K562 (cell line): ENCODE measurements at regions not wholly inside any gene's neighbourhood (a gene's known extent, or its start where the extent isn't known, plus 50 kb on each side); places are given as distances from the start of the nearest gene placed in this dataset.

Source experiments
- ATAC-seq: fragments of 200-7000 bp; cut with Tn5 transposase; 3 replicates; pipeline ENCODE4 v1.9.1; 2020; ENCODE audit warnings: moderate library complexity
- BruUV-seq: library from RNA; stranded (reverse); fragments of 400-500 nt; replicated peaks from 2 replicates; lab custom pipeline; 2021; lab: Mats Ljungman, UMichigan
- CTCF ChIA-PET: fragments of 300-600 bp; formaldehyde crosslinking; extraction: SDS; loops from one replicate; lab custom pipeline; 2021; ENCODE audit warnings: low intra/inter-chr PET ratio; lab: Yijun Ruan, JAX
- POLR2A ChIA-PET: fragments of 300-600, 350-650 bp; sonication (Branson Sonifier 250); formaldehyde crosslinking; extraction: SDS; loops from one replicate; lab custom pipeline; 2021; ENCODE audit warnings: antibody characterized with exemption, inconsistent platforms; lab: Yijun Ruan, JAX
- DNase-seq, 4 experiments: peaks; one replicate each; pipeline versions ENCODE4 v3.0.0 to v3.0.0-alpha.2; 2011 to 2018; ENCODE audit warnings: low spot score in 3 of 4, mixed read lengths in 3 of 4; ENCODE audit errors: extremely low read depth in 1 of 4
- FAIRE-seq: peaks from 2 replicates; lab custom pipeline; 2011; peaks lifted over from hg19 to GRCh38; lab: Jason Lieb, UNC
- H2AFZ ChIP-seq: 2 replicates; pipeline ENCODE4 v1.6.0; 2011; ENCODE audit warnings: low read depth, low read length, control low read depth, inconsistent platforms
- H3K27ac ChIP-seq: fragments of 200-600 bp; 3 replicates; pipeline ENCODE4 v1.8.0; 2011; ENCODE audit warnings: low read depth, mild to moderate bottlenecking, control low read depth, inconsistent platforms, low read length, moderate library complexity, mixed read lengths; ENCODE audit errors: extremely low read depth
- H3K27me3 ChIP-seq, 2 experiments: fragments of 300-600 bp in 1 of 2; 2 replicates in 1 of 2; 3 replicates in 1 of 2; pipeline versions ENCODE4 v1.6.0 to v1.8.0; 2011; ENCODE audit warnings: inconsistent platforms in 2 of 2, low read length in 2 of 2, mild to moderate bottlenecking in 1 of 2, mixed read lengths in 1 of 2, moderate library complexity in 1 of 2; ENCODE audit not compliant: control insufficient read depth in 2 of 2, insufficient read depth in 2 of 2
- H3K36me3 ChIP-seq: fragments of 300-600 bp; 3 replicates; pipeline ENCODE4 v1.8.0; 2011; ENCODE audit warnings: mild to moderate bottlenecking, low read length, inconsistent platforms; ENCODE audit not compliant: control insufficient read depth, insufficient read depth
- H3K4me1 ChIP-seq, 2 experiments: fragments of 200-600 bp in 1 of 2; replicated peaks in 1 of 2; 2 replicates in 1 of 2; 3 replicates in 1 of 2; pipeline versions ENCODE4 v1.5.1 to v1.8.0; 2011; ENCODE audit warnings: inconsistent platforms in 2 of 2, low read length in 2 of 2, mild to moderate bottlenecking in 1 of 2, mixed read lengths in 1 of 2, moderate library complexity in 1 of 2; ENCODE audit not compliant: control insufficient read depth in 2 of 2, insufficient read depth in 2 of 2
- H3K4me2 ChIP-seq: 2 replicates; pipeline ENCODE4 v1.6.1; 2011; ENCODE audit warnings: low read length, control low read depth, inconsistent platforms, mixed read lengths; ENCODE audit not compliant: insufficient read depth
- H3K4me3 ChIP-seq: fragments of 200-600 bp; sonication (generic), shearing (Covaris generic); 2 replicates; pipeline ENCODE4 v1.5.1; 2016; ENCODE audit warnings: control low read depth, inconsistent platforms
- H3K79me2 ChIP-seq: fragments of 200-600 bp; 3 replicates; pipeline ENCODE4 v1.8.0; 2011; ENCODE audit warnings: low read length, inconsistent platforms; ENCODE audit not compliant: control insufficient read depth, insufficient read depth
- H3K9ac ChIP-seq, 2 experiments: 2 replicates each; pipeline versions ENCODE4 v1.6.0 to v1.6.1; 2011; ENCODE audit warnings: low read depth in 2 of 2, low read length in 2 of 2, control low read depth in 1 of 2, inconsistent platforms in 1 of 2, mild to moderate bottlenecking in 1 of 2, mixed read lengths in 1 of 2; ENCODE audit not compliant: insufficient read depth in 1 of 2
- H3K9me1 ChIP-seq: one replicate; pipeline ENCODE4 v1.6.0; 2011; ENCODE audit warnings: inconsistent platforms, mild to moderate bottlenecking, low read length, moderate library complexity; ENCODE audit not compliant: control insufficient read depth, insufficient read depth
- H3K9me3 ChIP-seq: replicated peaks from 2 replicates; pipeline ENCODE4 v1.5.1; 2011; ENCODE audit warnings: low read depth, low read length, inconsistent platforms; ENCODE audit not compliant: control insufficient read depth, insufficient read depth
- H4K20me1 ChIP-seq: replicated peaks from 2 replicates; pipeline ENCODE4 v1.6.1; 2011; ENCODE audit warnings: low read length, inconsistent platforms, mixed read lengths; ENCODE audit not compliant: control insufficient read depth, insufficient read depth
- CBX3 ChIP-seq, 2 experiments: IDR thresholded peaks; 1 replicate in 1 of 2; 2 replicates in 1 of 2; pipeline ENCODE4 v1.6.1; 2012; ENCODE audit warnings: inconsistent platforms in 2 of 2, low read length in 2 of 2, borderline replicate concordance in 1 of 2, control low read depth in 1 of 2
- HDGF ChIP-seq: fragments of 450-650 bp; IDR thresholded peaks from 2 replicates; pipeline ENCODE4 v1.6.1; 2016
- ILK ChIP-seq: fragments of 450-650 bp; IDR thresholded peaks from 2 replicates; pipeline ENCODE4 v1.6.1; 2016; ENCODE audit warnings: missing genetic modification characterization, low read depth, mild to moderate bottlenecking, missing compliant biosample characterization, moderate library complexity, borderline replicate concordance
- LARP7 ChIP-seq: fragments of 450-650 bp; IDR thresholded peaks from 2 replicates; pipeline ENCODE4 v1.6.1; 2016
- NCOA4 ChIP-seq: fragments of 450-650 bp; IDR thresholded peaks from 2 replicates; pipeline ENCODE4 v1.6.1; 2018; ENCODE audit warnings: mild to moderate bottlenecking; ENCODE audit not compliant: partially characterized antibody
- PREB ChIP-seq: sonication (generic); formaldehyde crosslinking; IDR thresholded peaks from 2 replicates; pipeline ENCODE4 v1.8.1; 2023; ENCODE audit warnings: mild to moderate bottlenecking, missing genetic modification reagents
- TCFL5 ChIP-seq: fragments of 250-450 bp; sonication (Bioruptor Pico); conservative IDR thresholded peaks from 2 replicates; pipeline ENCODE4 v1.6.1; 2021; ENCODE audit warnings: mild to moderate bottlenecking, moderate library complexity, matching md5 sums
- ZNF354B ChIP-seq: fragments of 250-450 bp; sonication (Bioruptor Pico); IDR thresholded peaks from 2 replicates; pipeline ENCODE4 v1.4.0; 2020
- WGBS: fragments of 100-300 bp; shearing (Covaris generic); methylation state at CpG from one replicate; pipeline ENCODE4 v1.1.6; 2016; ENCODE audit warnings: low coverage, mixed read lengths; ENCODE audit not compliant: insufficient coverage; ENCODE audit errors: missing lambda C conversion rate; 5-methylcytosine and 5-hydroxymethylcytosine counted together
- in situ Hi-C: fragments of 300-500 bp; cut with MboI; formaldehyde crosslinking; loops from 4 replicates; pipeline ENCODE4 v1.15.0; 2018; ENCODE audit warnings: inconsistent platforms, mixed read lengths
- intact Hi-C: fragments of 100-400 bp; cut with micrococcal nuclease; formaldehyde crosslinking; loops from 2 replicates; pipeline ENCODE4 v1.14.2; 2022
- TF ChIP-seq, protein P1 (sequence below): fragments of 450-650 bp; formaldehyde crosslinking; IDR thresholded peaks from 2 replicates; pipeline ENCODE4 v1.4.0; 2020; ENCODE audit warnings: mild to moderate bottlenecking, mixed read lengths

GRCh38 chr3:102017784-102018183 is 168.5 kb downstream of the NFKBIZ start:
- 0% methylated on average over 2 of the region's 2 CpGs for WGBS
- FAIRE-seq (no peak), ATAC-seq (no peak), DNase-seq (no peak)
- TF ChIP-seq ZNF354B (CRISPR knock-in tag) (no peak), ILK (tag) (no peak), CBX3 (IDR thresholded peaks at IDR 0.05; ENCODE audit: borderline replicate concordance in 1 of 2, low read length in 2 of 2) (no peak), LARP7 (no peak), PREB (CRISPR knock-in tag) (no peak)
- Histone ChIP-seq H3K27me3 (no peaks in the 10 kb centered on the region), H3K36me3 (no peaks in the 10 kb centered on the region), H3K9me1 (no peaks in the 10 kb centered on the region), H3K4me3 (no peak overlapping the region), H3K27ac (no peak overlapping the region), H3K79me2 (no peaks in the 10 kb centered on the region), H2AFZ (no peak overlapping the region), H3K9me3 (no peaks in the 10 kb centered on the region), H4K20me1 (no peaks in the 10 kb centered on the region), H3K4me1 (no peaks in the 10 kb centered on the region), H3K4me2 (no peak overlapping the region), H3K9ac (no peak overlapping the region)
- ChIA-PET CTCF (no interaction called here), POLR2A (no interaction called here)
- in situ Hi-C loops (no loop called here), intact Hi-C loops (no loop called here)
- BruUV-seq, result no TSS peak

DNA sequence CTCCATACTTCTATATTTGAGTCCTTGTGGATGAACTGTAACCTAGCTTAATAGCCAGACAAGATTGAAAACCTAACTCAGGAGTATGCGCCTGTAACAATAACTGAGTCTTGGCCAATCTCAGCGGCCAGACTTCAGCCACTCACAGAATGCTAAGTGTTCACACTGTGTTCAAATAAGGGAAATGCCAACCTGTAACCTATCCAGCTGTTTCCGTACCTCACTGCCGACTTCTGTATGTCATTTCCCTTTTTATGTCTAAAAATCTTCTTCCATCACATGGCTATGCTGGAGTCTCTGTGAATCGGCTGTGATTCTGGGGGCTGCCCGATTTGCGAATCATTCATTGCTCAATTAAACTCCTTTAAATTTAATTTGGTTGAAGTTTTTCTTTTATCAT is 169.2 kb downstream of the NFKBIZ start:
- BruUV-seq, result no TSS peak
- POLR2A ChIA-PET, result interaction anchor here (1.1 kb wide), 1 partner anchor 11 kb away, joined by 3 read pairs; no protein-coding TSS in a partner anchor
- intact Hi-C loops (no loop called here), in situ Hi-C loops (no loop called here)
- Histone ChIP-seq H3K4me3 (no peak overlapping the region), H3K4me1 (no peaks in the 10 kb centered on the region), H3K9ac (no peak overlapping the region), H3K27ac (no peak overlapping the region), H2AFZ (no peak overlapping the region), H3K36me3 (no peaks in the 10 kb centered on the region), H4K20me1 (no peaks in the 10 kb centered on the region), H3K9me3 (no peaks in the 10 kb centered on the region), H3K4me2 (no peak overlapping the region), H3K9me1 (no peaks in the 10 kb centered on the region), H3K79me2 (no peaks in the 10 kb centered on the region)
- WGBS, result 0% methylated on average over 6 of the region's 7 CpGs
- no peak for DNase-seq
- no peak for FAIRE-seq
- no peak for ATAC-seq
- TF ChIP-seq, protein P1, sequence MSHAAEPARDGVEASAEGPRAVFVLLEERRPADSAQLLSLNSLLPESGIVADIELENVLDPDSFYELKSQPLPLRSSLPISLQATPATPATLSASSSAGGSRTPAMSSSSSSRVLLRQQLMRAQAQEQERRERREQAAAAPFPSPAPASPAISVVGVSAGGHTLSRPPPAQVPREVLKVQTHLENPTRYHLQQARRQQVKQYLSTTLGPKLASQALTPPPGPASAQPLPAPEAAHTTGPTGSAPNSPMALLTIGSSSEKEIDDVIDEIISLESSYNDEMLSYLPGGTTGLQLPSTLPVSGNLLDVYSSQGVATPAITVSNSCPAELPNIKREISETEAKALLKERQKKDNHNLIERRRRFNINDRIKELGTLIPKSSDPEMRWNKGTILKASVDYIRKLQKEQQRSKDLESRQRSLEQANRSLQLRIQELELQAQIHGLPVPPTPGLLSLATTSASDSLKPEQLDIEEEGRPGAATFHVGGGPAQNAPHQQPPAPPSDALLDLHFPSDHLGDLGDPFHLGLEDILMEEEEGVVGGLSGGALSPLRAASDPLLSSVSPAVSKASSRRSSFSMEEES (CRISPR knock-in tag), result no peak
- no peak for TF ChIP-seq HDGF
- no peak for TF ChIP-seq TCFL5
- no peak for TF ChIP-seq ZNF354B (CRISPR knock-in tag)
- no peak for TF ChIP-seq NCOA4
- TF ChIP-seq, all 486 proteins: peak for 0
- H3K27me3 ChIP-seq, result no peaks in the 10 kb centered on the region
- CTCF ChIA-PET, result no interaction called here
